HG02973 (cell line): ENCODE measurements at regions not wholly inside any gene's neighbourhood (a gene's known extent, or its start where the extent isn't known, plus 50 kb on each side); places are given as distances from the start of the nearest gene placed in this dataset.
"Not testable (repeated sequence)": the region's sequence is repeated elsewhere in the genome, so short reads cannot be mapped to it uniquely, and the experiment has no call there.

Experiments
- ATAC-seq: cut with Tn5 transposase; IDR thresholded peaks from one replicate; pipeline ENCODE4 v1.9.1; 2021; ENCODE audit warnings: moderate library complexity; ENCODE audit not compliant: unreplicated experiment

DNA sequence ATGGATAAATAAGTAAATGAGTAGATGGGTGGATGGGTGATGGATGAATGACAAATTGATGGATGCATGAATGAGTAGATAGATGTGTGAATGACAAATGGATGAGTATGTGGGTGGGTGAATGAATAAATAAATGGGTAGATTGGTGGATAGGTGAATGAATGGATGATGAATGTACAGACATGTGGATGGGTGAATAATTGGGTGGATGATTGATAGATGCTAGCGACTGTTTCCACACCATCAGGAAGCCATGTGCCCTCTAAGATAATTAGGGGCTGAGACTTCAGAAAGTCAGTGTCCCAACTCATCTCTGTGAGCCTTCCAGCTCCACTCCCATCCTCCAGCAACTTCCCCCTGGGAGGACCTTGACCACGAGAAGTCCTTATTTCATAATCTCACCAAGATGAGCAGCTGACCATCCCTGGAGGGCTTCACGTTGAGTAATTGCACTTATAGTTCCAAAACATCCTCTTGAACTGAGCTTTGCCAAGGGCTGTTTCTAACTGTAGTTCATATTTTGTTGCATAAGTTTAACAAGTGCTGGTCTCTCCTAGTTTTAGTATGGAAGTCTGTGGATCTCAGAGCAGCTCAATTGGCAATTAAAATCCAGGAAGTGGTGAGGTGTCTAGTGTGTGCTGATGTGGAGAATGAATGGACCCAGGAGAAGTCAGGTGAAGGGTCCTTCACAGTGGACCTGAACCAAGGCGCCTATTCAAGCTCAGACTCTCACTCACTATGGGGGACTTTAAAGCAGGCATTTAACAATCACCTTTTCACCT lies 295.7 kb downstream of the ADGRD1 start:
- no peak for ATAC-seq

GRCh38 chr12:131250028-131250950 lies 296.6 kb downstream of the ADGRD1 start:
- ATAC-seq = no peak

- no peak for ATAC-seq
These were observed 297.2 kb downstream of the ADGRD1 start for GRCh38 chr12:131250951-131251315.

DNA sequence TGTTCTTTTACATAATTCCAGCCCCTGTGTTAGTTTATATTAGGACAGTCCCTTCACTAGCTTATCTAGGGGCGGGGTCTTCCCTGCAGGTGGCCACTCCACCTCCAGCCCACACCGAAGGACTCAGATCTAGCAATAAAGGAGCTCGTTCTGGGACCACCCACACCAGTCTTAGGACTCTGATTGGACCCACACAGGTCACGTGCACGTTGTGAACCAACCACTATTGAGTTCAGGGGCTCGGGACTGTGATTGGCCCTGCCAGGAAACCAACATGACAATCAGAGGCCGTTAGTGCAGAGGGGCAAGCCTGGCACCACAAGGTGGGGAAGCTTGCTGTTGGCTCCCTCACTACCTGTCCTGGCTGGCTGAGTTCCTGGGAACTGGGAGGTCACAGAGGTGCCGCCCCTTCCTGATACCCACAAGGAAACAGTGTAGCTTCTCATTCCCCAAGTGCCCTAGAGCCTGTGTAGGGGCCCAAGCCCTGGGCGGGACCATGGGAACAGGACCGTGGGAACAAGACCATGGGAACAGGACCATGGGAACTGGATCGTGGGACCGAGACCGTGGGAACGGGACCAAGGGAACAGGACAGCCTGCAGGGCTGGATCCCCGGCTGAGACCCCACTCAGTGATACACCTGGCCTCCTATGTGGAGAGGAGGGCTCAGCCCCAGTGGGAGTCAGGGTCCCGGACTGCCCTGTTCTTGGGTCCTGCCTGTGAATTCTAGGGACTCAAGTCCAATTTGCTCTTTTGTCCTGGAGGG lies 297.8 kb downstream of the ADGRD1 start:
- ATAC-seq = no peak

- no peak for ATAC-seq
These were observed 299.8 kb downstream of the ADGRD1 start for GRCh38 chr12:131253376-131254026.

DNA sequence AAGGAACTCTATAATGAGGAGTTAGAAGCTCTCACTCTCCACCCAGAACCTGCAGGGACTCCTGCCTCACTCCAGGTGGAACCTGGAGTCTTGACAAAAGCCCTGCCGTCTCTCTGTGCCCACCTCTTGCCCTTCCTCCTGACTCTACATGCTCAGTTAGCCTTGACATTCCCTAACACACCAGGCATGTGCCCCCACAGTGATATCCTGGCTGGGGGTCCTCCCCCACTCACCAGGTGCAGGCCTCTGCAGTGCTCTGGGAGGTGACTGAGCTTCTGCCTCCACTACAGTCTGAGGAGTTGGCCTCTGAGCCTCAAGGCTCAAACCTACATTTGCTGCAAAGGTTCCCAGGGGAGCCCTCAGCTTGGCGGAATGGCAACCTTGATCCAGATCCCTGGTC lies 300.7 kb downstream of the ADGRD1 start:
- no peak for ATAC-seq

- ATAC-seq = no peak
These were observed 304.7 kb downstream of the ADGRD1 start for GRCh38 chr12:131258398-131258797.

DNA sequence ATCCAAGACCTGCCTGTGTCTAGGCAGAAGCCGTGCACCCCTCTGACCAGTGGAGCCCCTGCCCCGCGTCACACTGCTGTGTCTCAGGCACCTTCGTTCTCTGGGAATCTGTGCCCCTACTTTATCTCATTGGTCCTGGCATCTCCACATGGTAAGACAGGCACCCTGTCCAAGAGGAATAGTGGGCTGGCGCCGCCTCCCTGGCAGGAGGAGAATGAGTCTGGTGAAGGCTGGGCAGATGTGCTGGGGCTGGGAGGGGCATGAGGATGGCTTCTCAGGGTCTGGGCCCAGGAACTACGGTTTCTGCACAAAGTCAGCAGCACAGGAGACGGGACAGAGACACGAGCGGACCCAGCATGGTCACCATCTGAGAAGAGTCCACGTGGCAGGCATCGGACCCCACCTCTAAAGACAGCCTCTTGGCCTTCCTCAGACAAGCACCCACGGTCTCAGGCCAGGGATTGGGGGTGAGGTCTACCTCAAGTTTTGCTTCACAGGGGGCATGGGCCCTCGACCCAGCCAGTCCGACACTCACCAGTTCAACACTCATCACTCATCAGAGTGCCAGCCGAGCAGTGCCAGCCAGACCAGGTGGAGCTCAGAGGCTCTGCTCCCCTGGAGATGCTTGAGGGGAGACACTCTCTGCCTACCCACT lies 306.7 kb downstream of the ADGRD1 start:
- ATAC-seq = no peak

- no peak for ATAC-seq
These were observed 307.2 kb downstream of the ADGRD1 start for GRCh38 chr12:131260954-131261353.

DNA sequence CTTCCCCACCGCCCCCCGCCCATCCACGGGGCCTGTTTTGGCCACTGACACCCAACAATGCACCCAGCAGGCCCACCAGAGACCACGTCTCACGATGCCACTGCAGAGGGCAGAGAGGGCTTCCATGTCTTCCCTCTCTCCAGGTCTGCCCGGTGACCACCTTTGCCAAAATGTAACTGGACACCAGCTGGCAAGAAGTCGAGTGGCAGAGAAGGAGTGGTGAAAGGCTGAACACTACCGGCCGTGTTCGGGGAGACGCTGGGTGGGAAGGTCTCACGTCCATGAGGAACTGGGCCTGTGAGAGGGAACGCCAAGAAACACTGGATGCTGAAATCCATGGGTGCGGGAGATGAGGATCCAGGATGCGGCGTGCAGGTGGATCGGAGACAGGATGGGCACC lies 308.2 kb downstream of the ADGRD1 start:
- ATAC-seq = no peak

DNA sequence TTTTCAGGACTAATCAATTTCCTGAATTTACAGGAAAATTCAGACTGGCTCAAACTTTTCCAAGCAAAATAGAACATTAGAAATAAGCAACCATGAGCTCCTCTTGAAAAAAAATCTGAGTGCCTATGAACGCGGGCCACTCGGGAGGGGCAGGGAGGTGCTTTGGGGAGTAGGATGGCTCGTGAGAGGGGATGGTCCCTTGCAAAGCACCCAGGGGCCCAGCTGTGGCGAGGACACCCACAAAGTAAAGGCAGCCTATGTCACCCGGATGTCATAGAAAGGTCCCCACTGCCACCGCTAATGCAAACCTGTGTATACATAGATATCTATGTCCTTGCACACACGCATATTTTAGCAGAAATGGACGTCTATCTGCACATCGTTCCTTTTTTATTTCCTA lies 309.9 kb downstream of the ADGRD1 start:
- no peak for ATAC-seq

GRCh38 chr12:131264635-131265034 lies 310.9 kb downstream of the ADGRD1 start:
- no peak for ATAC-seq

DNA sequence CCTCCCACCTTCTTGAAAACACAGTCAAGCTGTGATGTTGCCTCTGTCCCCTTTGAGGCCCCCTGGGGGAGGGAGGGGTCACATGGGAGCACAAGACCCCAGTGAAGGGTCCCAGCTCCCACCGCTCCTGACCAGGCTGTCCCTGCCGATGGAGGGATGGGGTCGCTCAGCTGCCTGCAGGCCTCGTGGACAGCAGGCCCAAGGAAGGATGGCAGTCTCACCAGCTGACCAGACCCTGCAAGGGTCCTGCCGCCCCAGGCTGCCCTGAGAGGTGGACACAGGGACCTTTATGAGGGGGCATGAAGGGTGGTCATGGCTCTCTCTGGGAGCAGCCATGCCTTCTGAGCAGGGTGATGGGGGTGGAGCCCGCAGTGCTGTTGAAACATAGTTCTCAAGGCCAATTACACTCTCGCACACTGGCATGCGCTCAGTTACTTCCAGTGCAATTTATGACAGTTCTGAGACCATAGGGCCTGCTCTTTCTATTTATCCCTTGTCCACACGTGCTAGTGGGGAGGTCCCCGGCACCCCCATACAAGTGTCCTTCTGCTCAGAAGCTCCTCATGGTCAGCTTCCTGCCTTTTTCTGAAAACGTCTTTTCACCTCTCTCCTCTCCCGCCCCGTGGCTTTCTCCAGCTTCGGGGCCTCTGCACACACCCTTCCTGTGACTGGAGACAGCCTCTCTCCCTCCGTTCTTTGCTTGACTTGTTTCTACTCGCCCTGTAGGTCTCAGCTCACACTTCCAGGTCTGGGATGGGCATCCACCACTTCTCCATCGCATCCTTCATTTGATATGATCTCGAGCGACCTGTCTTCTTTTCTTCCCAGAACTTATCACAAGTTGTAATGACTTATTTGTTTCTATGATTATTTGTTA lies 313.1 kb downstream of the ADGRD1 start:
- ATAC-seq = no peak

GRCh38 chr12:131267576-131267975 lies 313.9 kb downstream of the ADGRD1 start:
- ATAC-seq = no peak

DNA sequence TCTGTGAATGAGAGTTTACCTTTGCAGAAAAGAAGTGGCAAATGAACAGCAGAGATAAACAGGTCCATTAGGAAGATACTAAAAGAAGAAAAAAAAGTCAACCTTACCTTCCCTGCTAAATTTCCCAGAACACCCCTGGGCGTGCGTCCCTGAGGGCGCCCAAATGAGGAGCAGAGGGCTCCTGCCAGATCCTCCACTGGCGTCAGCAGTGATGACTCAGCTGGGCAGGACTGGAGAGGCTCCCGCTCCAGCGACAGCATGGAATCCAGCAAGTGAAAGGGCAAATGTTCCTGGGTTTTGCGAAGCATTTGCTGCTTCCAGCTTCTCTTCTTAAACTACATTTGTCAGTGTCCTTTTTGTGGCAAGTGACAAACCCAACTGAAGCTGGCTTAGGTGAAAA lies 314.4 kb downstream of the ADGRD1 start:
- not testable (repeated sequence) for ATAC-seq

- not testable (repeated sequence) for ATAC-seq
These were observed 314.9 kb downstream of the ADGRD1 start for GRCh38 chr12:131268571-131268970.

GRCh38 chr12:131269551-131269950 lies 315.8 kb downstream of the ADGRD1 start:
- no peak for ATAC-seq

DNA sequence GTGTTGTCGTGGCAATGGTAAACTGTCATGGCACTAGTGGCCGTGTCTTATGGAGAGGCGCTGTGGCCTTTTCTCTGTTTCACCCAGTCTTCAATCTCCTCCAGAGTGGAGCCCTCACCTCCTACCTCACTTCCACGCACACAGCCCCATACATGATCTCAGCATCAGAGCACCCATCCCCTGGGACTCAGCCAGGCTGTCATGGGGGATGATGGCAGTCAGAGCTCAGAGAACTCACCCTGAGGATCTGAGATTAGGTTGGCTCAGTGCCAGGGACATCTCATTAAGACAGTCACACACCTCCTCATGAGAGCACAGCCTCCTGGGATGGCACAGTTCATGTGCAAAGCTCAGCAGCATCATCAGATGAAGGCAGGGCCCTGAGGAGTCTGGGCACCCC lies 316.3 kb downstream of the ADGRD1 start:
- not testable (repeated sequence) for ATAC-seq

DNA sequence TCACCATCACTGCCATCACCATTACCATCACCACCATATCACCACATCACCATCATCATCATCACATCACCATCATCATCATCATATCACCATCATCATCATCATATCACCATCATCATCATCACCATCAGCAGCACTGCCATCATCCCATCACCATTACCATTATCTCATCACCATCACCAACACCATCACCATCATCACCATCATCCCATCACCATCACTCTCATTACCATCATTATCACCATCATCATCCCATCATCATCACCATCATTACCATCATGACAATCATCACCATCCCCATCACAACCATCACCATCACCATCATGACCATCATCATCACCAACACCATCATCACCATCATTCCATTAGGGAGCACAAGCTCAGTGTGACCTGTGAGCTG lies 318.0 kb downstream of the ADGRD1 start:
- ATAC-seq = no peak
